CD4-positive, alpha-beta memory T cell (primary cell): ENCODE measurements at regions not wholly inside any gene's neighbourhood (a gene's known extent, or its start where the extent isn't known, plus 50 kb on each side); places are given as distances from the start of the nearest gene placed in this dataset.

Experiments used
- CTCF ChIA-PET: fragments of 350-600 bp; sonication (Branson Sonifier 250); formaldehyde crosslinking; loops from one replicate; lab custom pipeline; 2021; ENCODE audit warnings: inconsistent platforms; ENCODE audit not compliant: partially characterized antibody; lab: Charles Lee
- POLR2A ChIA-PET: fragments of 350-600 bp; sonication (Branson Sonifier 250); formaldehyde crosslinking; loops from one replicate; lab custom pipeline; 2021; ENCODE audit not compliant: partially characterized antibody; lab: Charles Lee
- DNase-seq, 5 donors: peaks; one replicate each; pipeline versions ENCODE4 v3.0.0 to v3.0.0-alpha.2; 2020 to 2022; ENCODE audit warnings: mixed read lengths in 1 of 5
- H3K27ac ChIP-seq: one replicate; pipeline ENCODE4 v1.7.0; 2013; ENCODE audit warnings: low read depth, low read length
- H3K27me3 ChIP-seq: 2 replicates; pipeline ENCODE4 v1.7.0; 2013; ENCODE audit warnings: mild to moderate bottlenecking, low read length, moderate library complexity; ENCODE audit not compliant: insufficient read depth
- H3K36me3 ChIP-seq: 2 replicates; pipeline ENCODE4 v1.7.0; 2013; ENCODE audit warnings: mild to moderate bottlenecking, low read length, moderate library complexity; ENCODE audit not compliant: insufficient read depth
- H3K4me1 ChIP-seq: 2 replicates; pipeline ENCODE4 v1.7.0; 2013; ENCODE audit warnings: mild to moderate bottlenecking, low read length, moderate library complexity; ENCODE audit not compliant: insufficient read depth
- H3K4me3 ChIP-seq, 2 donors: one replicate each; pipeline ENCODE4 v1.7.0; 2013; ENCODE audit warnings: low read length in 2 of 2, mild to moderate bottlenecking in 1 of 2
- H3K9me3 ChIP-seq, 2 donors: one replicate each; pipeline ENCODE4 v1.7.0; 2013; ENCODE audit warnings: low read length in 2 of 2, control low read depth in 1 of 2; ENCODE audit not compliant: control insufficient read depth in 1 of 2
- H3K27ac Mint-ChIP-seq, 7 donors: one replicate each; pipeline ENCODE4 v1.8.0; 2020 to 2021; ENCODE audit warnings: mixed read lengths in 7 of 7, mild to moderate bottlenecking in 6 of 7, inconsistent platforms in 3 of 7, moderate library complexity in 3 of 7
- H3K27me3 Mint-ChIP-seq, 2 donors: one replicate each; pipeline ENCODE4 v1.8.0; 2020 to 2021; ENCODE audit warnings: mixed read lengths in 2 of 2
- H3K36me3 Mint-ChIP-seq, 2 donors: one replicate each; pipeline ENCODE4 v1.8.0; 2020 to 2021; ENCODE audit warnings: mixed read lengths in 2 of 2, inconsistent platforms in 1 of 2, mild to moderate bottlenecking in 1 of 2
- H3K4me1 Mint-ChIP-seq, 4 donors: one replicate each; pipeline ENCODE4 v1.8.0; 2020 to 2021; ENCODE audit warnings: mixed read lengths in 4 of 4, mild to moderate bottlenecking in 1 of 4
- H3K4me3 Mint-ChIP-seq, 8 donors: one replicate each; pipeline ENCODE4 v1.8.0; 2020 to 2021; ENCODE audit warnings: mixed read lengths in 8 of 8, mild to moderate bottlenecking in 7 of 8, moderate library complexity in 6 of 8, inconsistent platforms in 3 of 8
- H3K9me3 Mint-ChIP-seq, 8 donors: one replicate each; pipeline ENCODE4 v1.8.0; 2020 to 2021; ENCODE audit warnings: mixed read lengths in 8 of 8, mild to moderate bottlenecking in 5 of 8, inconsistent platforms in 3 of 8, moderate library complexity in 1 of 8
- intact Hi-C: fragments of 100-400 bp; cut with micrococcal nuclease; formaldehyde crosslinking; loops from one replicate; pipeline ENCODE4 v1.15.1; 2023

- H3K27me3 Mint-ChIP-seq: peaks cover 10 to 22% of the 10 kb centered on the region in 2 donors
- no peaks in the 10 kb centered on the region for H3K36me3 Mint-ChIP-seq
- peak overlapping the region in 7 of 8 donors; percentile 9 to 68 (median 53) for H3K4me3 Mint-ChIP-seq
- H3K27me3 ChIP-seq: no peaks in the 10 kb centered on the region
- peak overlapping the region in 2 of 7 donors; percentile 60 to 78 for H3K27ac Mint-ChIP-seq
- peak in 1 of 5 donors; percentile 2 for DNase-seq
- no peaks in the 10 kb centered on the region for H3K9me3 ChIP-seq
- peaks cover 0 to 1% (median 0%) of the 10 kb centered on the region in 8 donors for H3K9me3 Mint-ChIP-seq
- no peak overlapping the region for H3K27ac ChIP-seq
- no peaks in the 10 kb centered on the region for H3K36me3 ChIP-seq
- H3K4me1 ChIP-seq: peaks cover 10% of the 10 kb centered on the region
- CTCF ChIA-PET: no interaction called here
- H3K4me3 ChIP-seq: no peak overlapping the region
- intact Hi-C loops: no loop called here
- peaks cover 10 to 28% (median 15%) of the 10 kb centered on the region in 4 donors for H3K4me1 Mint-ChIP-seq
- POLR2A ChIA-PET: no interaction called here
Measured at GRCh38 chr6:6711832-6712448, 123.4 kb downstream of the LY86 start.

DNA sequence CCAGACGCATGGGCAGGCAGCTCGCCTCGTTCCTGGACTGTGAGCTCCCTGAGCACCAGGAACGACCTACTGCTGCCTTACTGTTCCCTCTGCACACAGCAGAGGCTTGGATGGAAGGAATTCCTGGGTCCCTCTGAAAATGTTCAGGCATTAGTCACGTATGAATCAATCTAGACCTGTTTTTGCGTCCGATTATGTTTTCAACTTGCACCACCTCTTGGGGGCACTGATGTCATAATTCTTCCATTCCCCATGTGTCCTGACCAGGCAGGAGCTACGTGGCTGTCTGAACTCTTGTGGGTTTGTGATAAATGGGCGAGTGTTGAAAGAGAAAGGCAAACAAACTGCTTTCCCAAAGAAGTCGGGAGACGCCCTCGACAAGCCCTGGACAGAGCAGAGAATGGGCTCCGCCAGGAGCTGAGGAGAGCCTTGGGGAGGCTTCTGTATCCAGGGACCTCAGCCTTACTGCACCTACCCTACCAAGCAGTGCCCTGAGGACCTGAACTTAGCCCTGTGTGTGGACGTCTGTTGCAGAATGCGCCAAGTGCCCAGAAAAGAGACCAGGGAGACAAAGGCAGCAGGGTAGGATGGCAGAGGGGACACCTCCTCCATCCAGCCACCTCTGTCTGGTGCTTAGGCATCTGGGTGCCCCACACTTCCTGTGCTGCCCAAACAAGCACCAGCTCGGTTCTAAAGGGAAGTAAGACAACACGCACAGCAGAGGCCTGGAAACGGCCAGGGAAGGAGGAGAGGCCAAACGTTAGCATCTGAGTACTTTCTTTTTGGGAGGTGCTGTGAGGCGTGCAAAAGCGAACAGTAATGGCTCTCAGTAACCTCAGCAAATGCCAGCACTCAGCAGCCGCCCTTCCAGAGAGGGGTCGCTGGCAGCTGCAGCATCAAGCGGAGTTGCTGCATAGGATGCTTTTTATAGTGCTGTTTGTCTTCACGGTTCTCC lies 124.2 kb downstream of the LY86 start:
- Mint-ChIP-seq H3K27me3 (peaks cover 10 to 19% of the 10 kb centered on the region in 2 donors), H3K4me1 (peaks cover 10 to 28% (median 15%) of the 10 kb centered on the region in 4 donors), H3K4me3 (peak overlapping the region in 1 of 8 donors; percentile 10), H3K9me3 (peaks cover 0 to 1% (median 0%) of the 10 kb centered on the region in 8 donors), H3K27ac (peak overlapping the region in 1 of 7 donors; percentile 60), H3K36me3 (no peaks in the 10 kb centered on the region)
- POLR2A ChIA-PET: no interaction called here
- Histone ChIP-seq H3K4me1 (peaks cover 10% of the 10 kb centered on the region), H3K9me3 (no peaks in the 10 kb centered on the region), H3K27ac (no peak overlapping the region), H3K4me3 (no peak overlapping the region), H3K27me3 (no peaks in the 10 kb centered on the region), H3K36me3 (no peaks in the 10 kb centered on the region)
- no peak for DNase-seq
- intact Hi-C loops: no loop called here
- CTCF ChIA-PET: no interaction called here

DNA sequence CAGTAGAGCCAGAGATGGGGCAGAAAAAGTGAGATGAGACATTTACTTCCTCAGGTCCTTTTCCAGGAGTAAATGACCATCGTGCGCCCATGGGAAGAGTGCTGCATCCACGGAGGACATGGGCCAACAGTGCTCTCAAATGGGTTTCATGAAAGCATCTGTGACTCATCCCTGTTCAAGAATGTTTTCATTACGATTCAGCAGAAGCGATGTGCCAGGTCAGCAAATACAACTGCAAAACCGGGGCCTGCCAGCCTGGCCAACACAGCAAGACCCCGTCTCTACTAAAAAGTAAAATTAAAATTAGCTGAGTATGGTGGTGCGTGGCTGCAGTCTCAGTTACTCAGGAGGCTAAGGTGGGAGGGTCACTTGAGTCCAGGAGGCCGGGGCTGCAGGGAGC lies 125.1 kb downstream of the LY86 start:
- CTCF ChIA-PET: no interaction called here

GRCh38 chr6:6714118-6714897 lies 125.8 kb downstream of the LY86 start:
- H3K27me3 ChIP-seq: no peaks in the 10 kb centered on the region
- POLR2A ChIA-PET: no interaction called here

More for the DNA sequence above, 125.1 kb downstream of the LY86 start:
- H3K27me3 Mint-ChIP-seq: peaks cover 9 to 14% of the 10 kb centered on the region in 2 donors
- H3K4me3 ChIP-seq: no peak overlapping the region
- peaks cover 10% of the 10 kb centered on the region for H3K4me1 ChIP-seq
- no peak overlapping the region for H3K27ac ChIP-seq
- intact Hi-C loops: no loop called here
- no peak overlapping the region for H3K27ac Mint-ChIP-seq
- no peaks in the 10 kb centered on the region for H3K27me3 ChIP-seq
- POLR2A ChIA-PET: no interaction called here
- H3K36me3 ChIP-seq: no peaks in the 10 kb centered on the region
- peaks cover 10 to 28% (median 15%) of the 10 kb centered on the region in 4 donors for H3K4me1 Mint-ChIP-seq
- H3K9me3 Mint-ChIP-seq: peaks cover 0 to 1% (median 0%) of the 10 kb centered on the region in 8 donors
- no peaks in the 10 kb centered on the region for H3K36me3 Mint-ChIP-seq
- DNase-seq: no peak
- no peak overlapping the region for H3K4me3 Mint-ChIP-seq
- no peaks in the 10 kb centered on the region for H3K9me3 ChIP-seq

GRCh38 chr6:6714953-6715352 lies 126.4 kb downstream of the LY86 start:
- ChIA-PET CTCF (interaction anchor here (0.8 to 1.3 kb wide), 2 partner anchors 9 to 529 kb away, joined by 3 to 4 read pairs; no protein-coding TSS in a partner anchor), POLR2A (no interaction called here)
- no peak overlapping the region for H3K4me3 Mint-ChIP-seq

More at GRCh38 chr6:6714118-6714897, 125.8 kb downstream of the LY86 start:
- H3K4me1 Mint-ChIP-seq: peaks cover 10 to 28% (median 15%) of the 10 kb centered on the region in 4 donors
- no peak overlapping the region for H3K27ac Mint-ChIP-seq
- Histone ChIP-seq H3K4me3 (no peak overlapping the region), H3K27ac (no peak overlapping the region), H3K36me3 (no peaks in the 10 kb centered on the region), H3K9me3 (no peaks in the 10 kb centered on the region), H3K4me1 (peaks cover 10% of the 10 kb centered on the region)
- CTCF ChIA-PET: interaction anchor here (0.8 to 1.3 kb wide), 2 partner anchors 10 to 529 kb away, joined by 3 to 4 read pairs; no protein-coding TSS in a partner anchor
- peaks cover 7 to 12% of the 10 kb centered on the region in 2 donors for H3K27me3 Mint-ChIP-seq
- H3K4me3 Mint-ChIP-seq: no peak overlapping the region
- H3K9me3 Mint-ChIP-seq: peaks cover 0 to 1% (median 0%) of the 10 kb centered on the region in 8 donors
- intact Hi-C loops: no loop called here
- DNase-seq: no peak
- no peaks in the 10 kb centered on the region for H3K36me3 Mint-ChIP-seq

DNA sequence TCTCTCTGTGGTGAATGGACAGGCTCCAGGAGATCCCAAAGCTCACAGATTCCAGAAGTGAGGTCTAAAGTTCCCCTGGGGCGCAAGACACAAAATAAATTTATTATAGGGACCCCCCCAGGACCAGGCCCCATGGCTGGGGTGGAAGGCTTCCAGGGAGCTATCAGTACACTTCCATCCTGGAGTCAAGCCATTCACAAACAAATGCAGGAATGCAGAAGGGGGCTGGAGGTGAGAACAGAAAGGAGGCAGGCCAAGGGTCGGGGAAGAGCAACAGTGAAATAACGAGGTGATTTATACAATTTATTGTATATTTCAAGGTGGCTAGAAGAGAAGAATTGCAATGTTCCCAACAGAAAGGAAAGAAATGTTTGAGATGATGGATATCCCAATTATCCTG lies 126.9 kb downstream of the LY86 start:
- Histone ChIP-seq H3K4me1 (peaks cover 10% of the 10 kb centered on the region), H3K27me3 (no peaks in the 10 kb centered on the region), H3K4me3 (no peak overlapping the region), H3K27ac (no peak overlapping the region), H3K36me3 (no peaks in the 10 kb centered on the region), H3K9me3 (no peaks in the 10 kb centered on the region)
- H3K4me3 Mint-ChIP-seq: no peak overlapping the region
- peaks cover 4 to 10% of the 10 kb centered on the region in 2 donors for H3K27me3 Mint-ChIP-seq
- ChIA-PET CTCF (interaction anchor here (1.3 kb wide), 1 partner anchor 8 kb away, joined by 4 read pairs; no protein-coding TSS in a partner anchor), POLR2A (no interaction called here)
- H3K36me3 Mint-ChIP-seq: no peaks in the 10 kb centered on the region
- no peak for DNase-seq
- H3K9me3 Mint-ChIP-seq: peaks cover 0 to under 1% (median 0%) of the 10 kb centered on the region in 8 donors
- H3K27ac Mint-ChIP-seq: no peak overlapping the region
- H3K4me1 Mint-ChIP-seq: peaks cover 10 to 22% (median 15%) of the 10 kb centered on the region in 4 donors
- intact Hi-C loops: no loop called here

More at GRCh38 chr6:6714953-6715352, 126.4 kb downstream of the LY86 start:
- intact Hi-C loops: no loop called here
- H3K27me3 Mint-ChIP-seq: peaks cover 7 to 12% of the 10 kb centered on the region in 2 donors
- no peak overlapping the region for H3K27ac Mint-ChIP-seq
- DNase-seq: no peak
- Histone ChIP-seq H3K4me3 (no peak overlapping the region), H3K27ac (no peak overlapping the region), H3K9me3 (no peaks in the 10 kb centered on the region), H3K36me3 (no peaks in the 10 kb centered on the region), H3K4me1 (peaks cover 10% of the 10 kb centered on the region), H3K27me3 (no peaks in the 10 kb centered on the region)
- peaks cover 10 to 28% (median 15%) of the 10 kb centered on the region in 4 donors for H3K4me1 Mint-ChIP-seq
- peaks cover 0 to 1% (median 0%) of the 10 kb centered on the region in 8 donors for H3K9me3 Mint-ChIP-seq
- no peaks in the 10 kb centered on the region for H3K36me3 Mint-ChIP-seq
